HepG2 (cell line): ENCODE measurements at regions not wholly inside any gene's neighbourhood (a gene's known extent, or its start where the extent isn't known, plus 50 kb on each side); places are given as distances from the start of the nearest gene placed in this dataset.

Experiments
- ATAC-seq: fragments of 200-7000 bp; cut with Tn5 transposase; 3 replicates; pipeline ENCODE4 v1.9.1; 2020; ENCODE audit warnings: mild to moderate bottlenecking, moderate library complexity
- BruUV-seq: library from RNA; stranded (reverse); fragments of 400-500 nt; replicated peaks from 2 replicates; lab custom pipeline; 2021; lab: Mats Ljungman, UMichigan
- CTCF ChIA-PET: fragments of 300-600 bp; formaldehyde crosslinking; extraction: SDS; loops from one replicate; lab custom pipeline; 2021; ENCODE audit warnings: low total read pairs, inconsistent platforms, low intra/inter-chr PET ratio; lab: Yijun Ruan, JAX
- POLR2A ChIA-PET: fragments of 350-600 bp; sonication (Branson Sonifier 250); formaldehyde crosslinking; loops from one replicate; lab custom pipeline; 2020; ENCODE audit warnings: antibody characterized with exemption, inconsistent platforms; lab: Yijun Ruan, JAX
- DNase-seq: peaks from one replicate; pipeline ENCODE4 v3.0.0-alpha.2; 2015; ENCODE audit warnings: low spot score
- FAIRE-seq: peaks from 3 replicates; lab custom pipeline; 2011; peaks lifted over from hg19 to GRCh38; lab: Jason Lieb, UNC
- H2AFZ ChIP-seq: one replicate; pipeline ENCODE4 v1.6.1; 2011; ENCODE audit warnings: low read length, inconsistent platforms
- H3K27ac ChIP-seq: fragments of 300-600 bp; 3 replicates; pipeline ENCODE4 v1.8.0; 2011; ENCODE audit warnings: mixed run types, mild to moderate bottlenecking, mixed read lengths, low read length, inconsistent platforms; ENCODE audit not compliant: insufficient read depth; ENCODE audit errors: extremely low read length
- H3K27me3 ChIP-seq, 2 experiments: fragments of 200-600 bp in 1 of 2; 2 replicates in 1 of 2; 3 replicates in 1 of 2; pipeline versions ENCODE4 v1.6.0 to v1.8.0; 2011; ENCODE audit warnings: low read length in 2 of 2, mild to moderate bottlenecking in 2 of 2, moderate library complexity in 2 of 2, inconsistent platforms in 1 of 2; ENCODE audit not compliant: insufficient read depth in 2 of 2, control insufficient read depth in 1 of 2
- H3K36me3 ChIP-seq, 2 experiments: fragments of 200-600 bp in 1 of 2; replicated peaks in 1 of 2; 2 replicates in 1 of 2; 3 replicates in 1 of 2; pipeline versions ENCODE4 v1.5.1 to v1.8.0; 2011; ENCODE audit warnings: low read length in 2 of 2, inconsistent platforms in 1 of 2; ENCODE audit not compliant: insufficient read depth in 2 of 2, control insufficient read depth in 1 of 2
- H3K4me1 ChIP-seq: 2 replicates; pipeline ENCODE4 v1.5.1; 2012; ENCODE audit warnings: low read length, inconsistent platforms; ENCODE audit not compliant: insufficient read depth
- H3K4me2 ChIP-seq: 2 replicates; pipeline ENCODE4 v1.6.0; 2011; ENCODE audit warnings: low read depth, low read length, inconsistent platforms
- H3K4me3 ChIP-seq, 3 experiments: fragments of 200-600 bp in 1 of 3; sonication (generic), shearing (Covaris generic) in 1 of 3; replicated peaks in 1 of 3; 2 replicates each; pipeline ENCODE4 v1.5.1; 2011 to 2016; ENCODE audit warnings: low read length in 3 of 3, inconsistent platforms in 2 of 3, low read depth in 2 of 3, mild to moderate bottlenecking in 2 of 3, control low read depth in 1 of 3, mixed read lengths in 1 of 3; ENCODE audit not compliant: insufficient read depth in 1 of 3
- H3K79me2 ChIP-seq: one replicate; pipeline ENCODE4 v1.6.1; 2011; ENCODE audit warnings: low read length, inconsistent platforms; ENCODE audit not compliant: insufficient read depth
- H3K9ac ChIP-seq: 2 replicates; pipeline ENCODE4 v1.6.0; 2011; ENCODE audit warnings: mild to moderate bottlenecking, low read depth, low read length, inconsistent platforms; ENCODE audit not compliant: insufficient read depth
- H3K9me3 ChIP-seq: 2 replicates; pipeline ENCODE4 v1.5.1; 2012; ENCODE audit warnings: mild to moderate bottlenecking, low read length
- H4K20me1 ChIP-seq: 2 replicates; pipeline ENCODE4 v1.6.0; 2011; ENCODE audit warnings: inconsistent platforms, mild to moderate bottlenecking, low read length, moderate library complexity; ENCODE audit not compliant: insufficient read depth
- ARID2 ChIP-seq: sonication (generic); formaldehyde crosslinking; IDR thresholded peaks from 2 replicates; pipeline ENCODE4 v1.8.1; 2022; ENCODE audit warnings: mild to moderate bottlenecking, missing genetic modification reagents, borderline replicate concordance
- ATAD3A ChIP-seq: sonication (generic); formaldehyde crosslinking; IDR thresholded peaks from 2 replicates; pipeline ENCODE4 v1.4.0; 2020; ENCODE audit warnings: missing genetic modification reagents
- ATRX ChIP-seq: sonication (generic); formaldehyde crosslinking; IDR thresholded peaks from 2 replicates; pipeline ENCODE4 v1.4.0; 2020; ENCODE audit warnings: missing genetic modification reagents, borderline replicate concordance
- CENPBD1 ChIP-seq: sonication (generic); formaldehyde crosslinking; IDR thresholded peaks from 2 replicates; pipeline ENCODE4 v1.8.0; 2022; ENCODE audit warnings: missing genetic modification reagents, low read depth, mild to moderate bottlenecking, borderline replicate concordance
- FOXA1 ChIP-seq, 2 experiments: fragments of 450-650 bp in 1 of 2; sonication (generic) in 1 of 2; formaldehyde crosslinking in 1 of 2; IDR thresholded peaks; 2 replicates each; pipeline versions ENCODE4 v1.4.0 to v1.6.1; 2016 to 2020; ENCODE audit warnings: missing genetic modification reagents in 1 of 2
- NR2F6 ChIP-seq, 2 experiments: IDR thresholded peaks; 2 replicates each; pipeline ENCODE4 v1.6.1; 2016; ENCODE audit warnings: antibody characterized with exemption in 1 of 2, mild to moderate bottlenecking in 1 of 2
- TARDBP ChIP-seq: sonication (generic); formaldehyde crosslinking; IDR thresholded peaks from 2 replicates; pipeline ENCODE4 v1.8.0; 2022; ENCODE audit warnings: mild to moderate bottlenecking, missing genetic modification reagents
- WIZ ChIP-seq: sonication (generic); formaldehyde crosslinking; IDR thresholded peaks from 2 replicates; pipeline ENCODE4 v1.5.1; 2020; ENCODE audit warnings: mild to moderate bottlenecking, missing genetic modification reagents
- ZNF274 ChIP-seq: sonication (generic); formaldehyde crosslinking; IDR thresholded peaks from 2 replicates; pipeline ENCODE4 v1.5.1; 2020; ENCODE audit warnings: mild to moderate bottlenecking, missing genetic modification reagents
- ZNF34 ChIP-seq: sonication (generic); formaldehyde crosslinking; IDR thresholded peaks from 2 replicates; pipeline ENCODE4 v1.4.0; 2020; ENCODE audit warnings: mild to moderate bottlenecking, missing genetic modification reagents, borderline replicate concordance
- ZNF605 ChIP-seq: sonication (generic); formaldehyde crosslinking; IDR thresholded peaks from 2 replicates; pipeline ENCODE4 v1.8.0; 2022; ENCODE audit warnings: mild to moderate bottlenecking, missing genetic modification reagents
- ZNF629 ChIP-seq: sonication (generic); formaldehyde crosslinking; conservative IDR thresholded peaks from 2 replicates; pipeline ENCODE4 v1.5.0; 2020; ENCODE audit warnings: missing genetic modification reagents
- WGBS: methylation state at CpG from one replicate; pipeline ENCODE4 v1.1.6; 2017; ENCODE audit warnings: low lambda C conversion rate; 5-methylcytosine and 5-hydroxymethylcytosine counted together
- in situ Hi-C: cut with HindIII; loops from 2 replicates; pipeline ENCODE4 v1.10.0; 2017; ENCODE audit warnings: low pct_unique_long_range_greater_than_20kb; ENCODE audit not compliant: extremely low pct_ligation_motif_present
- intact Hi-C: fragments of 100-400 bp; cut with micrococcal nuclease; formaldehyde crosslinking; loops from one replicate; pipeline ENCODE4 v1.10.0; 2022; ENCODE audit not compliant: unreplicated experiment

- CTCF ChIA-PET = no interaction called here
- no peak overlapping the region for H3K4me3 ChIP-seq
- H3K4me2 ChIP-seq = no peak overlapping the region
- H3K9ac ChIP-seq = no peak overlapping the region
- no peak overlapping the region for H2AFZ ChIP-seq
- DNase-seq (no peak), FAIRE-seq (no peak), ATAC-seq (no peak)
- no peaks in the 10 kb centered on the region for H3K4me1 ChIP-seq
- no peaks in the 10 kb centered on the region for H3K27me3 ChIP-seq
- no peaks in the 10 kb centered on the region for H4K20me1 ChIP-seq
- in situ Hi-C loops = no loop called here
- no peaks in the 10 kb centered on the region for H3K9me3 ChIP-seq
- TF ChIP-seq ZNF274 (CRISPR knock-in tag) (no peak), ARID2 (no peak), WIZ (CRISPR knock-in tag) (no peak), ATAD3A (CRISPR knock-in tag) (no peak), TARDBP (CRISPR knock-in tag) (no peak), ATRX (CRISPR knock-in tag) (no peak), FOXA1 (IDR thresholded peaks at IDR 0.05) (no peak), FOXA1 (CRISPR knock-in tag; IDR thresholded peaks at IDR 0.05) (no peak), ZNF605 (CRISPR knock-in tag) (no peak), NR2F6 (IDR thresholded peaks at IDR 0.05) (no peak), NR2F6 (CRISPR knock-in tag; IDR thresholded peaks at IDR 0.05) (no peak), CENPBD1 (CRISPR knock-in tag) (no peak), ZNF629 (no peak), ZNF34 (CRISPR knock-in tag) (no peak)
- H3K79me2 ChIP-seq = no peaks in the 10 kb centered on the region
- H3K36me3 ChIP-seq = no peaks in the 10 kb centered on the region
- no TSS peak for BruUV-seq
- intact Hi-C loops = no loop called here
- H3K27ac ChIP-seq = no peak overlapping the region
- WGBS = 0% methylated on average over 2 of the region's 2 CpGs
- POLR2A ChIA-PET = no interaction called here
Observed at GRCh38 chr18:38310936-38311335, 745.3 kb upstream of the CELF4 start.
